ENCODE measurements at regions not wholly inside any gene's neighbourhood (a gene's known extent, or its start where the extent isn't known, plus 50 kb on each side); places are given as distances from the start of the nearest gene placed in this dataset.
"Not testable (repeated sequence)": the region's sequence is repeated elsewhere in the genome, so short reads cannot be mapped to it uniquely, and the experiment has no call there.

DNA sequence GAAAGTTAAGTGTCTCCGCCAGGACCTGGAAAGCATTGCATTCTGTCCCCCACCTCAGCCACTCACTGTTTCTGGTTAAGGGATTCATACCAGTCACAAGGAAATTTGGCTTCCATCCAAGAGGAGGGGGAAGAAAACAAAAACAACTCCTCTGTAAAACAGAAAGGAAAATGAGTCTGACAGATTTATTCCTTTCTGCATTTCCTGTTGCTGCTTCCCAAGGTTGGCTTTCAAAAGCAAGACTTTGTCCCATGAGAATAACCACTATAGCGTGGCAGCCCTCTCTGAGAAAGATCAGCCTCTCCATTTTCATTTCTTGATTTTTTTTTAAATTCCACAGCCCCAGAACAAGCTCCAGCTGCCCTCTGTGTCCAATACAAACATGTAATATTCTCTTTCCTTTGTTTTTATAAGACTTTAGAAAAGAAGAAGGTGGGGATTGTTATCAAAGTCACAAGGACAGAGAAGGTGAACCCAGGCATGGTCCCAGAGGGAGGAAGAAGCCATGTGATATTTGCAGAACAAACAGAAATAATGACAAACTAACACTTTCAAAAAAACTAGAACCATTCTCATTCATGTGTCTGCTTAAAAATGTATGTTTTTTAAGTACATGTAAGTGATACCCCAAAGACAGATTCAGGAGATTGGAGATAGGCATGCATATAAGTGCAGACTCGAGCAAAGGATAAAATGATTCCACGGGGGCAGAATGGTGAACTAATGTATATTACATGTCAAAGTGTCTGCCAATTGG, 90.7 kb upstream of the DCLK2 start:
- no peak for DNase-seq

DNA sequence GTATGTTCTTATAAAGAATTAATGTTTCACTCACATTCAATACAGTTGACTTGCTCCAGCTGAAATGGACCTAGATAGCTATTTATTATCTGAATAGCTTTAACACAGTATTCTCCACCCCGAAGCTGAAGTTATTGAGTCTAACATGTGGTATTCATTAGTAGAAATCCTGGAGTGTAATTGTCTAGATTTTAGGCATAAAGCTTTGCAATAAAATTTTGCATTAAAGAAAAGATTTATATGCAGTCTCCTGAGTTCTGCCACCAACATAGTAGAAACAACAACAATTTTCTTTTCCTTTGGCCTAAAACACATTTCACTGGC, 90.2 kb upstream of the DCLK2 start:
- DNase-seq = no peak

- no peak for DNase-seq
These were observed 85.2 kb upstream of the DCLK2 start for GRCh38 chr4:149993030-149993429.

DNA sequence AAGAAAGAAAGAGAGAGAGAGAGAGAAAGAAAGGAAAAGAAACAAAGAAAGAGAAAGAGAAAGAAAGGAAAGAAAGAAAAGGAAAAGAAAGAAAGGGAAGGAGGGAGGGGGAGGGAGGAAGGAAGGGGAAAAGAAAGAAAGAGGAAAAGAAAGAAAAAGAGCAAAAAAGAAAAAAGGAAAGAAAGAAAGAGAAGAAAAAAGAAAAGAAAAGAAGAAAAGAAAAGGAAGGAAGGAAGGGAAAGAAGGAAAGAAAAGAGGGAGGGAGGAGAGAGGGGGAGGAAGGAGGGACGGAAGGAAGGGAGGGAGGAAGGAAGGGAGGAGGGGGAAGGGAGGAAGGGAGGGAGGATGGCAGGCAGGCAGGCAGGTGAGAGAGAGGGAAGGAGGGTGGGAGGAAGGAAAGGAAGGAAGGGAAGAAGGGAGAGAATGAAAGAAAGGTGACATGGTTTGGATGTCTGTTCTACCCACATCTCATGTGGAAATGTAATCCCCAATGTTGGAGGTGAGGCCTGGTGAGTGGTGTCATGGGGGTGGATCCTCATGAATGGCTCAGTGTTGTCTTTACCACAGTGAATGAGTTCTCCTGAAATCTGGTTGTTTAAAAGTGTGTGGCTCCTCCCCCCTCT, 83.0 kb upstream of the DCLK2 start:
- no peak for DNase-seq

DNA sequence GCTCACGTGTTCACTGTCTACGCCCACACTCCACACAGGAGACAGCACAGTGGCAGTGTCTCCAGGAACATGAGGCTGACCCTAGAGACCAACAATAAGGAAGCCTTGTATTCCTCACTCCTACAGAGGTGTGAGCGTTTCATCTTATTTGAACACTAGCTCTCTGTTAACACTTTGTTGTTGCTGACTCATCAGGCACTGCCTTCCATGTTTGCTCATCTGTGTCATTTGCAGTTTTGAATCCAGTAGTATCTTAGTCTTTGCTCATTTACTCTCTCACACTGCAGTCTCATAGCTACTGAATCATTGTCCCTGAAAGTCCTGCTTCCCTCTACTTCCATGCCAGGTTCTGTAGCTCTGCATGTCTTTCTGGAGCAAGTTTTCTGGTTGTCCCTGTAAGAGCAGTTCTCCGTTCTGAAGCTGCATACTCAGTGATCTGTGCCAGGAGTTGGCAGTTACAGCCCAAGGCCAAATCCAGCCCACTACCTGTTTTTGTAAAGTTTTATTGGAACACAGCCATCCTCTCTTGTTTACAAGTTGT, 80.3 kb upstream of the DCLK2 start:
- DNase-seq = no peak

DNA sequence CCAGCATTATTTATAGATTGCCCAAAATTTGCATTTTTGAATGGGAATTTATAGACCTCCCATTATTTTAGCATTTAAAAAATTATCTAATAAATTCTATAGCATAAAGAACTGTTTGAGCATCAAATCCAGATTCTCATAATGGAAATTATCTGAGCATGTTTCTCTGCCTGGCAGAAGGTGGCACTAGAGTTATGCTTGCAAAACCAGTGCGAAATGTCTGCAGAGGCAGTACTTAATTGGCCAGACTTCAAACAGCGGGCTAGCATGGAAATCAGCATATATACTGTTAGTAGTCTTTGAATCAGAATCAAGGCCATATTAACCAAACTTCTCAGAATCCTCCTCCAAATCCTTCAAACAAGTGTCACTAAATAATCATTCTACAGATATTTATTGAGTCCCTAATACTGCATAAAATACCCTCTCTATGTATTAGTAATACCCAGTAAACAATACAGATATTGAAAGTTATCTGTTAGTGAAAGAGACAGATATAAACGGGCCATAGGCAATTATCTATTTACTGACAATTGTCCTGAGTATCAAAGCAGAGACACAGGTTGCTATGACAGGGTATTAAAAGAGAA, 78.7 kb upstream of the DCLK2 start:
- no peak for DNase-seq

DNA sequence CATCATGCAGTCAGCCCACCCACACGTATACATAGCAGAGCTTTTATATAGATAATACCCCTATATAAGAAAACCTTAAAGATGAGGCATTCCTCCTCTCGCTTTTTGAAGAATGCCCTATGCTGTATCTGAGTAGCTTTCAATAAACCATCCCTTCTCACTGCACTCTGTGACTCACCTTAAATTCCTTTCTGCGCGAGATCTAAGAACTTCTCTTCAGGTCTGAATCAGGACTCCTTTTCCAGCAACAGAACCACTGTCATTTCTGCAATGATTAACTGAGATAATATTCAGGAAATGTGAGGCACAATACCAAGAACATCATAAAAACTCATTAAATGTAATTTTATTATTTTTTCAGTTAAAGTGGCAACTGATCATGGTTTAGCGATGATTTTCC, 76.4 kb upstream of the DCLK2 start:
- no peak for DNase-seq

DNA sequence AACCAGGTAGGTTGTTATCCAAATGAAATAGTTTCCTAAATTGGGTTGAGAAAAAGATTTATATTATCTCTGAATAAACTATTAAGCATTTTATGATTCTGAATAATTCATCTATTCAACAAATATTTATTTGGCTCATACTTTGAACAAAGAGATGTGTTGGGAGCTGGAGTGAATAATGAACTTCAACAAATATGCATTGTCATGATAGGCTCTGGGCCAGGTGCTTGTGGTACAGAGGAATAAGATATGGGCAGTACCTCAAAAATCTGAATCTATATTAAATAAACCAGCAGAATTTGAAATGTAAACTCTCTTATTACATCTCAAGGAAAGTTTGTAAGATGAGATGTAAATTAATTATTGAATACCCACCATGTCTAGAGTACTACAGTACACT, 75.7 kb upstream of the DCLK2 start:
- DNase-seq = no peak

DNA sequence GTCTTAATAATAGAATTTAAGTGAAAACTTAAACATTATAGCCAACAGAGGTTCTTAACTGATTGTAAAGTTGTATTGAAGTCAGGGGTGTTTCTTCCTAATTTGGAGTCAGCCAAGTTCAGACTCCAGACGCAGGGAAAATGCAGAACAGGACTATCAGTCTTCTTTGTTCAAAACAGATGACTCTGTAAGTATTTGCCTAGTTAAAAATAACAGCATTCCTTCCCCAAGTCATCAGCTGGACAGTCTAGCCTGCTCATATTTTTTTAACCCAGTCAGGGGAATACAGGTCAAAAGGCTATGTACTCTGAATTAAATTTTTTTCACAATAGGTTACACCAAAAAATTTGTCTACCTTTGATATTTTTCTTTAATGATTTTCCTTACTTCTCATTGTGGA, 73.8 kb upstream of the DCLK2 start:
- no peak for DNase-seq

GRCh38 chr4:150005537-150005936, 72.7 kb upstream of the DCLK2 start:
- no peak for DNase-seq

DNA sequence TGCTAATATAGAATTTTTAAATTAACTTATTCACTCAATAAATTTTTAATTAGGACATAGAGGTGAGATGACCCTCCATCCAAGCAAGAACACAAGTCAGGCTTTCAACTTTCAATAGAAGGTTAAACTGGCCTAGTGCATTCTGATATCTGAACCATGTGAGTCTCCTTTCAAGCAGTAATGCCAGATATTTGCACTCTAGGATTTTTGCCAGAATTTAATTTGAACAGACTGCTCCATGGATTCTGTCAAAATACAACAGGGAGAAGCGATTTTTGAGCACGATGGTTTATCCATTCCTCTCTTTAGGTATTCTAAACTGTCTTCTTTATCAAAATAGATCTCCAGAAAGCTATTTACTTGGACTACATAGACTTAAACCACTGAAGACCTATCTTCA, 72.0 kb upstream of the DCLK2 start:
- DNase-seq = no peak

GRCh38 chr4:150007512-150007911, 70.7 kb upstream of the DCLK2 start:
- no peak for DNase-seq

DNA sequence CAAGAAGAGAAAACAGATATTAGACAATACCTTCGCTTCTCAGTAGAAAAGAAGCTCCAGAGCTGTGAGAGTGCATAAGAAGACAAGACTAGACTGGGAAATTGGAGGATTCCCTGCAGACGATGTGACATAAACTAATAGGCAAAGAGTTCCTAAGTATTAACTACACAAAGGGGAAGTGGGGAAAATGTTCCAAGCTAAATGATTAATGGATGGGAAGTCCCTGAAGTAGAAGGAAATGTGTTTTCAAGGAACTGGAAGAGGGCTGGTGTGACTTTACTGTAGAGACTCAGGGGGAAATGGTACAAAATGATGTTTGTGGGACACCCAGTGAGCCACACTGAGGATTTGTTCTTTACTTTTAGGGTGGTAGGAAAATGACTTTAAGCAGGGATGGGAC, 69.7 kb upstream of the DCLK2 start:
- no peak for DNase-seq

DNA sequence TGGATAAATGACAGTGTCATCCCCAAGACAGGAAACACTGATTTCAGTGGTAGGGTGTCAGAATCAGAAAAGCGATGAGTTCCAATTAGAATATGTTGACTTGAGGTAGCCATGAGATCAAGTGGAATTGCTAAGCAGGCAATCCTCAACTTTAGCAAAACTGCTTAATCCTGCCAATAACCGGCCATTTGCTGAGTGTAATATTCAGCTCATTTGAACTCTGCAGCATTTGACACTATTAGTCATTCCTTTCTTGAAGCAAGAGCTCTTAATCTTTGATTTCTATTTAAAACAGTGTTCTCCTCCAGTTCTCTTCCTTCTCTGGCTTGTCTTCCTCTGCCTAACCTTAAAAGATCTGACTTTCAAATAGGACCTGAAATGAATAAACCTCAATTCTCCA, 68.7 kb upstream of the DCLK2 start:
- DNase-seq = no peak

GRCh38 chr4:150010525-150011126, 67.6 kb upstream of the DCLK2 start:
- no peak for DNase-seq

DNA sequence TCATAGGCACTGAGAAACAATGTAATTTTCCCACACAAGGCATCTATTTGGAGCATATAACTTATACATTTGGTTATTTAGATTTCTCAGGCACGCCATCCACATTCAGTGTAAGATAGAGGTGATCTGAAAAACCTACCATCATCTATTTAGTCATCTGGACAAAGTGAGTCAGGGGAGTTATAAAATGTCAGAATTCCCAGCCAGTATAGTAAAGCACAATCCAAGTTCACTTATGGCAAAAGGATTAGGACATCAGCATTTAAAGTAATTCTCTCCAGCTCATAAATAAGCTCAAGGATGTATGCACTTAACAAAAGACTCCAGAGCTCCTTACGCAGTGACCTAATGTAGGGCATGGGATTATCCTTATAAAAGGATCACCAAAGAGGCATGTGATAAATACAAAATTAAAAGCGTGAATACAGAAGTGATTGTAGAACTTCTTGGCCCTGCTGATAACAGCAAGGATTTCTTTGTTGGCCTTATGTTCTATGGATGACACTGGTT, 65.3 kb upstream of the DCLK2 start:
- DNase-seq = no peak

DNA sequence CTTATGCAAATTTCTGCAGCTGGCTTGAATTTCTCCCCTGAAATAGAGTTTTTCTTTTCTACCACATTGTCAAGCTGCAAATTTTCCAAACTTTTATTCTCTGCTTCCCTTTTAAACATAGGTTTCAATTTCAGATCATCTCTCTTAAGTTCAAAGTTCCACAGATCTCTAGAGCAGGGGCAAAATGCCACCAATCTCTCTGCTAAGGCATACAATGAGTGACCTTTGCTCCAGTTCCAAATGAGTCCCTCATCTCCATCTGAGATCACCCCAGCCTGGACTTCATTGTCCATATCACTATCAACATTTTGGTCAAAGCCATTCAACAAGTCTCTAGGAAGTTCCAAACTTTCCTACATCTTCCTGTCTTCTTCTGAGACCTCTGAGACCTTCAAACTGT, 62.3 kb upstream of the DCLK2 start:
- DNase-seq = not testable (repeated sequence)

DNA sequence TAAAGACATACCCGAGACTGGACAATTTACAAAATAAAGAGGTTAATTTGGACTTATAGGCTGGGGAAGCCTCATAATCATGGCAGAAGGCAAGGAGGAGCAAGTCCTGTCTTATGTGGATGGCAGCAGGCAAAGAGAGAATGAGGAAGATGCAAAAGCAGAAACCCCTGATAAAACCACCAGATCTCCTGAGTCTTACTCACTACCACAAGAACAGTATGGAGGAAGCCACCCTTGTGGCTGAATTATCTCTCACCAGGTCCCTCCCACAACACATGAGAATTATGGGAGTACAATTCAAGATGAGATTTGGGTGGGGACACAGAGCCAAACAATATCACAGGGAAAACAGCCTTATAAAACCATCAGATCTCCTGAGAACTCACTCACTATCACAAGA, 61.6 kb upstream of the DCLK2 start:
- not testable (repeated sequence) for DNase-seq

DNA sequence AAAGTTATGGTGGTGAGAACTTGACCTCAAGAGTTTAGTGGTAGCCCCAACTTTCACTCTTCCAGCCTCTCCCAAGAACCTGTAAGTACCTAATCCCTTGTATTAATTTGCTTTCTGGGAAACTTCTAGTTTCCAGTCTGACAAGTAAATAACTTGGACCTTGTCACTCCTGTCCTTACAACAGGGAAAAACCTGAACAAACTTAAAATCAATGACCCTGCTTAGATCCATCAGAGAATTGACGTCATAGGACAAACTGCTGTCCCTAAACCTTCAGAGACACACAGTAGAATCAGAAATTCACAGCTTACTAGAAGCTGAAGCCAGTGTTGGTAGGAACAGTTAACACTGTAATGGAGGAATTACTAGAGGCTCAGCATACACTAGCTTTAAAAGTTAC, 60.0 kb upstream of the DCLK2 start:
- no peak for DNase-seq

DNA sequence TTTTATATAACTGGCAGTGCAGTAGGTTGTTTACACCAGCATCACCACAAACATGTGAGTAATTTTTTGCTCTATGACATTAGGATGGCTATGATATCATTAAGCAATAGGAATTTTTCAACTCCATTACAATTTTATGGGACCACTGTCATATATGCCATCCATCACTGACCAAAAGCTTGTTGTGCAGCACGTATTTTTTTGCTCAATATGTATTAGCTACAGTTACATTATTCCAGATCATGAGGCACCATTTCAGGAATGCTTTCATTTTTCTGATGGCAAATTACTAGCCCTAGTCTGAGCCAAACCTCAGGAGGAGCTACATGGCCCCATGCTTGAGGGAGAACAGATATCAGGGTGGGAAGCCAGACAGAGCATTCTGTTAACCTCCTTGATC, 56.8 kb upstream of the DCLK2 start:
- DNase-seq = no peak

DNA sequence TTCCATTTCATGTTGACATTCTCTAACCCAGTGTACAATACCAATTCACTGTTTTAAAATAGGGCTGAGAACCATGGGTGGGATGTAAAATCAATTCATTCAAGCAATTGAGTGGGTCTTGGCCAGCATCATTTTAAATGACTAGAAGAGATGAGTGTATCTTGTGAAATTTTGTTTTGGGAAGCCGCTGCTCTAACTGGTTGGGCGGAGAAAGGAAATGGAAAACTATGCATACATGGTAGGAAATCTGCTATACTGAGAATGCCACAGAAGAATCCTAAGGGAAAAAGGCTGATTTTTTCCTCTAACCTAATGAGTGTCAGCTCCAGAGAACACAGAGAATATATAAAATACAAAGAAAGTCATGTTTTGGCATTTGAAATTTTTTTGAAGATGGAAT, 54.8 kb upstream of the DCLK2 start:
- no peak for DNase-seq

DNA sequence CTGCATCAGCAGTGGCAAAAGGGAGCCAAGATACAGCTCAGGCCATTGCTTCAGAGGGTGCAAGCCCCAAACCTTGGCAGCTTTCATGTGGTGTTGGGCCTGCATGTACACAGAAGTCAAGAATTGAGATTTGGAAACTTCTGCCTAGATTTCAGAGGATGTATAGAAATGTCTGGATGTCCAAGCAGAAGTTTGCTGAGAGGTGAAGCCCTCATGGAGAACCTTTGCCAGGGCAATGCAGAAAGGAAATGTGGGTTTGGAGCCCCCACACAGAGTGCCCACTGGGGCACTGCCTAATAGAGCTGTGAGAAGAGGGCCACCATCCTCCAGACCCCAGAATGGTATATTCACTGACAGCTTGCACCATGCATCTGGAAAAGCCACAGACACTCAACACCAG, 51.3 kb upstream of the DCLK2 start:
- not testable (repeated sequence) for DNase-seq

All from activated effector memory CD4-positive, alpha-beta T cell treated with Interleukin-2 at 50 U/mL for 16 hours (primary cell).